ENCODE measurements at regions not wholly inside any gene's neighbourhood (a gene's known extent, or its start where the extent isn't known, plus 50 kb on each side); places are given as distances from the start of the nearest gene placed in this dataset.

- FAIRE-seq (no peak), DNase-seq (no peak)
- Histone ChIP-seq H3K9ac (ENCODE audit: low read length in 3 of 3) (no peak overlapping the region), H3K27me3 (ENCODE audit: control insufficient read depth, insufficient read depth, low read length) (no peaks in the 10 kb centered on the region), H3K4me3 (ENCODE audit: low read length in 3 of 3) (no peak overlapping the region), H3K27ac (ENCODE audit: low read depth in 2 of 2, low read length in 2 of 2) (no peak overlapping the region), H3K4me1 (ENCODE audit: control insufficient read depth in 2 of 3, insufficient read depth in 2 of 3, low read depth in 1 of 3, low read length in 3 of 3) (no peaks in the 10 kb centered on the region), H3K36me3 (ENCODE audit: control insufficient read depth in 2 of 3, insufficient read depth in 3 of 3, low read length in 3 of 3) (no peaks in the 10 kb centered on the region), H3K9me3 (ENCODE audit: control insufficient read depth in 2 of 3, insufficient read depth in 1 of 3, low read length in 3 of 3) (peaks cover 0 to 6% (median 0%) of the 10 kb centered on the region in 3 donors)
- intact Hi-C loops (cut with DNase I), result no loop called here
- TF ChIP-seq CTCF (IDR thresholded peaks at IDR 0.05; ENCODE audit: borderline replicate concordance, extremely low read depth, insufficient read depth), result no peak
These were observed 435.6 kb downstream of the XPNPEP1 start for GRCh38 chr10:109487691-109488090.

DNA sequence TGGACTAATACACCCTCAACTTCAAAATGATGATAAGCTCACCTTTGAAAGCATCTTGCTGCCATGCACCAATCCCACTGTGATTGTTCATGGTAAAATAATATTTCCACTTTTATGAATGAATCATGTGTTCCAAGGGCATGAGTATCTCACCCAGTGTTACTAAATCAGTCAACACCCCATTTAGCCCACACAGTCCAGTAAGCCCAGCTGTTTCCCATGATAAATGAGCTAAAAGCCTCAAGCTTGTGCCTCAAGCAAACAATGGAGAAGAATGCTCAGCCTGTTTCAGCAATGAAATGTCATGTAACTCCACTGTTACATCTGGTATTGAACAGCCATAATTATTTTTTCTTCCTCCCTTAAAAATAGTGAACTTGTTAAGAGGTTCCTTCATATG is 442.5 kb downstream of the XPNPEP1 start:
- H3K4me3 ChIP-seq (ENCODE audit: low read length in 3 of 3), result no peak overlapping the region
- TF ChIP-seq CTCF (IDR thresholded peaks at IDR 0.05; ENCODE audit: borderline replicate concordance, extremely low read depth, insufficient read depth), result no peak
- intact Hi-C loops (cut with DNase I), result no loop called here
- no peak overlapping the region for H3K9ac ChIP-seq (ENCODE audit: low read length in 3 of 3)
- FAIRE-seq, result no peak
- H3K27ac ChIP-seq (ENCODE audit: low read depth in 2 of 2, low read length in 2 of 2), result no peak overlapping the region
- no peaks in the 10 kb centered on the region for H3K27me3 ChIP-seq (ENCODE audit: control insufficient read depth, insufficient read depth, low read length)
- no peaks in the 10 kb centered on the region for H3K4me1 ChIP-seq (ENCODE audit: control insufficient read depth in 2 of 3, insufficient read depth in 2 of 3, low read depth in 1 of 3, low read length in 3 of 3)
- no peaks in the 10 kb centered on the region for H3K36me3 ChIP-seq (ENCODE audit: control insufficient read depth in 2 of 3, insufficient read depth in 3 of 3, low read length in 3 of 3)
- H3K9me3 ChIP-seq (ENCODE audit: control insufficient read depth in 2 of 3, insufficient read depth in 1 of 3, low read length in 3 of 3), result no peaks in the 10 kb centered on the region
- no peak for DNase-seq

DNA sequence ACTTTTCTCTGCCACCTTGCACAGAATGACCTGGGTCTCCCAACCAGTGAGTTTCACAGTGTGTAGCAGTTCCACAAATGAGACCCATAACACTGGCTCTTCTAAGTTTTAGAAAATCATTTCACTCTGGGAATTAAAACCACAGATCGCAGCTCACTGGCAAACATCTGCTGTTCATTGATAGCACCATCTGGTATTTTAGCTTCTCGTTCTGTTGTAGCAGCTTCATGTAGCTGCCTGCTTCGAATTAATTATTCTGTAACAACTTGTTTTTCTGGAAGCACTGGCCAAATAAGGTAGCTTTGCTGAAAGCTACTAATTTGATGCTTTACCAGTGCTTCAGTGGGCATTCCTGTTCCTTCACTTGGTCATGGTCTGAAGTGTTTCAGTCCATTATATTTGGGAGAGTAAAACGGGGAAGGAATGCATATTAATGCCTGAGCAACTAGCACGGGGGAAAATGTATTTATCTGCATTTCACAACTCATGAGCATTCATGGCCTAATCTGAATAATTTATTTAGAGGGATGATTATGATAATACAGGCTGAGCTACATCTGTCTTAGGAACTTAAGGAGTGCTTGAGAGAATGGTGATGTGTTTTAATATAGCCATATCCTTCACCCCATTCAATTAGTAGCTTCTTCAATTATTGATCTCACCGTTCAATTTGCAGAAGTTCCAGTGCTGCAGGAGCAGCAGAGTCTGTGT is 447.4 kb downstream of the XPNPEP1 start:
- Histone ChIP-seq H3K36me3 (ENCODE audit: control insufficient read depth in 2 of 3, insufficient read depth in 3 of 3, low read length in 3 of 3) (no peaks in the 10 kb centered on the region), H3K4me1 (ENCODE audit: control insufficient read depth in 2 of 3, insufficient read depth in 2 of 3, low read depth in 1 of 3, low read length in 3 of 3) (no peaks in the 10 kb centered on the region), H3K4me3 (ENCODE audit: low read length in 3 of 3) (no peak overlapping the region), H3K9me3 (ENCODE audit: control insufficient read depth in 2 of 3, insufficient read depth in 1 of 3, low read length in 3 of 3) (no peaks in the 10 kb centered on the region), H3K9ac (ENCODE audit: low read length in 3 of 3) (no peak overlapping the region), H3K27me3 (ENCODE audit: control insufficient read depth, insufficient read depth, low read length) (no peaks in the 10 kb centered on the region), H3K27ac (ENCODE audit: low read depth in 2 of 2, low read length in 2 of 2) (no peak overlapping the region)
- intact Hi-C loops (cut with DNase I), result no loop called here
- no peak for FAIRE-seq
- TF ChIP-seq CTCF (IDR thresholded peaks at IDR 0.05; ENCODE audit: borderline replicate concordance, extremely low read depth, insufficient read depth), result no peak
- DNase-seq, result no peak

- Histone ChIP-seq H3K4me3 (ENCODE audit: low read length in 3 of 3) (no peak overlapping the region), H3K4me1 (ENCODE audit: control insufficient read depth in 2 of 3, insufficient read depth in 2 of 3, low read depth in 1 of 3, low read length in 3 of 3) (no peaks in the 10 kb centered on the region), H3K27me3 (ENCODE audit: control insufficient read depth, insufficient read depth, low read length) (no peaks in the 10 kb centered on the region), H3K9ac (ENCODE audit: low read length in 3 of 3) (no peak overlapping the region), H3K27ac (ENCODE audit: low read depth in 2 of 2, low read length in 2 of 2) (no peak overlapping the region), H3K36me3 (ENCODE audit: control insufficient read depth in 2 of 3, insufficient read depth in 3 of 3, low read length in 3 of 3) (no peaks in the 10 kb centered on the region), H3K9me3 (ENCODE audit: control insufficient read depth in 2 of 3, insufficient read depth in 1 of 3, low read length in 3 of 3) (no peaks in the 10 kb centered on the region)
- DNase-seq (peak in 3 of 5 donors; percentile 41 to 86 (median 84)), FAIRE-seq (no peak)
- no peak for TF ChIP-seq CTCF (IDR thresholded peaks at IDR 0.05; ENCODE audit: borderline replicate concordance, extremely low read depth, insufficient read depth)
- intact Hi-C loops (cut with DNase I), result no loop called here
These were observed 448.5 kb downstream of the XPNPEP1 start for GRCh38 chr10:109474812-109475211.

Data from kidney (tissue), 13 donors.